ENCODE measurements at regions not wholly inside any gene's neighbourhood (a gene's known extent, or its start where the extent isn't known, plus 50 kb on each side); places are given as distances from the start of the nearest gene placed in this dataset.

GRCh38 chr6:119934816-119935215 is 585.3 kb upstream of the MAN1A1 start:
- no peak overlapping the region for H2AK5ac ChIP-seq (ENCODE audit: insufficient read length, low read length)
- H4K91ac ChIP-seq (ENCODE audit: insufficient read length, low read depth, low read length), result no peak overlapping the region
- no peak overlapping the region for H4K5ac ChIP-seq (ENCODE audit: insufficient read length, low read depth, low read length)
- no CpG with 5 or more reads among the region's 1 CpG for WGBS (ENCODE audit: extremely low coverage, insufficient read length, low lambda C conversion rate)
- no peak overlapping the region for H3K9ac ChIP-seq (ENCODE audit: extremely low read depth, insufficient read length, low read length)
- no peak overlapping the region for H3K4me2 ChIP-seq (ENCODE audit: insufficient read depth, insufficient read length, low read length)
- H2BK20ac ChIP-seq (ENCODE audit: low read depth, low read length, poor library complexity, severe bottlenecking), result no peak overlapping the region
- H3K79me2 ChIP-seq (ENCODE audit: insufficient read depth, low read length), result no peaks in the 10 kb centered on the region
- H3K4ac ChIP-seq (ENCODE audit: low read depth, low read length), result no peak overlapping the region
- H3K18ac ChIP-seq (ENCODE audit: insufficient read length, low read depth, low read length), result no peak overlapping the region
- no peak overlapping the region for H3K56ac ChIP-seq (ENCODE audit: insufficient read length, low read depth, low read length)
- no peak overlapping the region for H2BK5ac ChIP-seq (ENCODE audit: insufficient read length, low read length)
- H3K14ac ChIP-seq (ENCODE audit: insufficient read depth, low read length), result no peak overlapping the region
- no peak overlapping the region for H3K23ac ChIP-seq (ENCODE audit: insufficient read length, low read depth, low read length)
- no peaks in the 10 kb centered on the region for H3K9me3 ChIP-seq (ENCODE audit: control insufficient read depth, low read depth, low read length)
- H4K20me1 ChIP-seq (ENCODE audit: control insufficient read depth, insufficient read depth, insufficient read length), result no peaks in the 10 kb centered on the region
- no peaks in the 10 kb centered on the region for H3K4me1 ChIP-seq (ENCODE audit: insufficient read depth, low read length)
- no peak overlapping the region for H2BK15ac ChIP-seq (ENCODE audit: low read depth, low read length)
- H3K27me3 Mint-ChIP-seq (ENCODE audit: low read depth), result no peaks in the 10 kb centered on the region
- peaks cover 0 to 2% of the 10 kb centered on the region in 2 experiments; a peak in 1 of 5 replicates for H3K9me3 Mint-ChIP-seq
- no peak overlapping the region for H3K27ac ChIP-seq (ENCODE audit: insufficient read length, low read depth, low read length)
- H2BK120ac ChIP-seq (ENCODE audit: low read depth, low read length, poor library complexity, severe bottlenecking), result no peak overlapping the region
- H2BK12ac ChIP-seq (ENCODE audit: insufficient read length, low read depth, low read length), result no peak overlapping the region
- no peaks in the 10 kb centered on the region for H3K27me3 ChIP-seq (ENCODE audit: insufficient read depth, low read length)
- DNase-seq, result no peak
- H4K8ac ChIP-seq (replicated peaks; ENCODE audit: insufficient read length, low read depth, low read length), result no peak overlapping the region
- no peak overlapping the region for H3T11ph ChIP-seq (ENCODE audit: low read length)
- no peaks in the 10 kb centered on the region for H3K23me2 ChIP-seq (ENCODE audit: insufficient read length, low read depth, low read length, poor library complexity, severe bottlenecking)
- H2AFZ ChIP-seq (ENCODE audit: low read length), result no peak overlapping the region
- no peak overlapping the region for H3K4me3 Mint-ChIP-seq
- TF ChIP-seq, protein P1, sequence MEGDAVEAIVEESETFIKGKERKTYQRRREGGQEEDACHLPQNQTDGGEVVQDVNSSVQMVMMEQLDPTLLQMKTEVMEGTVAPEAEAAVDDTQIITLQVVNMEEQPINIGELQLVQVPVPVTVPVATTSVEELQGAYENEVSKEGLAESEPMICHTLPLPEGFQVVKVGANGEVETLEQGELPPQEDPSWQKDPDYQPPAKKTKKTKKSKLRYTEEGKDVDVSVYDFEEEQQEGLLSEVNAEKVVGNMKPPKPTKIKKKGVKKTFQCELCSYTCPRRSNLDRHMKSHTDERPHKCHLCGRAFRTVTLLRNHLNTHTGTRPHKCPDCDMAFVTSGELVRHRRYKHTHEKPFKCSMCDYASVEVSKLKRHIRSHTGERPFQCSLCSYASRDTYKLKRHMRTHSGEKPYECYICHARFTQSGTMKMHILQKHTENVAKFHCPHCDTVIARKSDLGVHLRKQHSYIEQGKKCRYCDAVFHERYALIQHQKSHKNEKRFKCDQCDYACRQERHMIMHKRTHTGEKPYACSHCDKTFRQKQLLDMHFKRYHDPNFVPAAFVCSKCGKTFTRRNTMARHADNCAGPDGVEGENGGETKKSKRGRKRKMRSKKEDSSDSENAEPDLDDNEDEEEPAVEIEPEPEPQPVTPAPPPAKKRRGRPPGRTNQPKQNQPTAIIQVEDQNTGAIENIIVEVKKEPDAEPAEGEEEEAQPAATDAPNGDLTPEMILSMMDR (conservative IDR thresholded peaks at IDR 0.05), result no peak
- no peaks in the 10 kb centered on the region; a peak in 1 of 7 replicates for H3K36me3 Mint-ChIP-seq (ENCODE audit: insufficient read depth in 1 of 3, low read depth in 3 of 3)
- no peaks in the 10 kb centered on the region for H3K79me1 ChIP-seq (ENCODE audit: insufficient read depth, low read depth, low read length, poor library complexity, severe bottlenecking)
- no peak overlapping the region for H3K27ac Mint-ChIP-seq
- no peaks in the 10 kb centered on the region for H3K4me1 Mint-ChIP-seq

All from H9 (cell line).